Prostate gland (tissue), 2 donors: ENCODE measurements at regions not wholly inside any gene's neighbourhood (a gene's known extent, or its start where the extent isn't known, plus 50 kb on each side); places are given as distances from the start of the nearest gene placed in this dataset.

Experiments used
- DNase-seq: peaks from one replicate; pipeline ENCODE4 v3.0.0-alpha.2; 2019; ENCODE audit warnings: low spot score
- H3K27ac ChIP-seq, 2 donors: fragments of 200-600 bp; sonication (generic); 2 replicates each; pipeline ENCODE4 v1.5.1; 2017 to 2019
- H3K27me3 ChIP-seq: fragments of 200-600 bp; sonication (generic); replicated peaks from 2 replicates; pipeline ENCODE4 v1.5.1; 2019; ENCODE audit not compliant: insufficient read depth
- H3K36me3 ChIP-seq, 2 donors: fragments of 200-600 bp; sonication (generic); 1 replicate in 1 of 2; 2 replicates in 1 of 2; pipeline versions ENCODE4 v1.5.1 to v1.8.1; 2017 to 2019
- H3K4me1 ChIP-seq: fragments of 200-600 bp; sonication (generic); replicated peaks from 2 replicates; pipeline ENCODE4 v1.5.1; 2019
- H3K4me3 ChIP-seq, 2 donors: fragments of 200-600 bp; sonication (generic); 2 replicates each; pipeline ENCODE4 v1.5.1; 2017 to 2019
- H3K9me3 ChIP-seq: fragments of 200-600 bp; sonication (generic); 2 replicates; pipeline ENCODE4 v1.5.1; 2017
- POLR2A ChIP-seq: fragments of 450-650 bp; IDR thresholded peaks from one replicate; pipeline ENCODE4 v1.6.1; 2016; ENCODE audit warnings: antibody characterized with exemption, mild to moderate bottlenecking
- POLR2AphosphoS5 ChIP-seq: sonication (generic); formaldehyde crosslinking; IDR thresholded peaks from one replicate; pipeline ENCODE4 v1.6.1; 2017; ENCODE audit warnings: antibody characterized with exemption
- WGBS: methylation state at CpG from one replicate; pipeline ENCODE4 v1.1.5; 2018; 5-methylcytosine and 5-hydroxymethylcytosine counted together
- intact Hi-C: fragments of 100-400 bp; cut with DNase I; formaldehyde crosslinking; loops from one replicate; pipeline ENCODE4 v1.14.2; 2022
- TF ChIP-seq, protein P1 (sequence below), 4 experiments: fragments of 200-600 bp in 2 of 4; fragments of 450-650 bp in 2 of 4; sonication (generic) in 2 of 4; IDR thresholded peaks; 1 replicate in 3 of 4; 2 replicates in 1 of 4; pipeline ENCODE4 v1.5.1; 2016 to 2019; ENCODE audit warnings: antibody characterized with exemption in 4 of 4, mild to moderate bottlenecking in 2 of 4, moderate library complexity in 2 of 4

- intact Hi-C loops = no loop called here
- no peak overlapping the region for H3K27ac ChIP-seq
- no peaks in the 10 kb centered on the region for H3K36me3 ChIP-seq
- H3K4me3 ChIP-seq = no peak overlapping the region
- H3K27me3 ChIP-seq = no peaks in the 10 kb centered on the region
- no peak for DNase-seq
- no peaks in the 10 kb centered on the region for H3K4me1 ChIP-seq
- no peaks in the 10 kb centered on the region for H3K9me3 ChIP-seq
- TF ChIP-seq, protein P1, sequence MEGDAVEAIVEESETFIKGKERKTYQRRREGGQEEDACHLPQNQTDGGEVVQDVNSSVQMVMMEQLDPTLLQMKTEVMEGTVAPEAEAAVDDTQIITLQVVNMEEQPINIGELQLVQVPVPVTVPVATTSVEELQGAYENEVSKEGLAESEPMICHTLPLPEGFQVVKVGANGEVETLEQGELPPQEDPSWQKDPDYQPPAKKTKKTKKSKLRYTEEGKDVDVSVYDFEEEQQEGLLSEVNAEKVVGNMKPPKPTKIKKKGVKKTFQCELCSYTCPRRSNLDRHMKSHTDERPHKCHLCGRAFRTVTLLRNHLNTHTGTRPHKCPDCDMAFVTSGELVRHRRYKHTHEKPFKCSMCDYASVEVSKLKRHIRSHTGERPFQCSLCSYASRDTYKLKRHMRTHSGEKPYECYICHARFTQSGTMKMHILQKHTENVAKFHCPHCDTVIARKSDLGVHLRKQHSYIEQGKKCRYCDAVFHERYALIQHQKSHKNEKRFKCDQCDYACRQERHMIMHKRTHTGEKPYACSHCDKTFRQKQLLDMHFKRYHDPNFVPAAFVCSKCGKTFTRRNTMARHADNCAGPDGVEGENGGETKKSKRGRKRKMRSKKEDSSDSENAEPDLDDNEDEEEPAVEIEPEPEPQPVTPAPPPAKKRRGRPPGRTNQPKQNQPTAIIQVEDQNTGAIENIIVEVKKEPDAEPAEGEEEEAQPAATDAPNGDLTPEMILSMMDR (IDR thresholded peaks at IDR 0.05) = no peak
- TF ChIP-seq POLR2A = no peak
- no peak for TF ChIP-seq POLR2AphosphoS5
Measured at GRCh38 chr2:146213674-146214073, 1631.2 kb upstream of the ACVR2A start.

DNA sequence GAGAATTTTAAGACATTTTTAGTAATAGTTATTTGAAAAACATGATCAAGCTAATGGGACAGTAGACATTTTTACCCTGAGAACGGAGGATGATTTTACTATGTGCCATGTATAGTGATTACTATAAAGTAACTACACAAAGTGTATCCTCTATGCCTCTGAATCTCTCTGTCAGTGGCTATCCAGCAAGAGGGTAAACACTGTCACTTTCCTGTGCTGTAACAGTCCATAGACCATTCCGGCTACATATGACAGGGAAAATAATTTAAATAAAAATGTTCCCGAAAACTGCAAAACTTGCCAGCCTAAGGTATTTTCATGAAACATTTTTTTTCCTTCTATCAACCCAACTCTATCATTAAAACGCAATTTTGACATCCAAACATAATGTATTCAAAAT lies 1632.2 kb upstream of the ACVR2A start:
- intact Hi-C loops = no loop called here
- TF ChIP-seq, protein P1 (IDR thresholded peaks at IDR 0.05) = no peak
- TF ChIP-seq POLR2AphosphoS5 (no peak), POLR2A (no peak)
- 92% methylated on average over 4 of the region's 4 CpGs for WGBS

DNA sequence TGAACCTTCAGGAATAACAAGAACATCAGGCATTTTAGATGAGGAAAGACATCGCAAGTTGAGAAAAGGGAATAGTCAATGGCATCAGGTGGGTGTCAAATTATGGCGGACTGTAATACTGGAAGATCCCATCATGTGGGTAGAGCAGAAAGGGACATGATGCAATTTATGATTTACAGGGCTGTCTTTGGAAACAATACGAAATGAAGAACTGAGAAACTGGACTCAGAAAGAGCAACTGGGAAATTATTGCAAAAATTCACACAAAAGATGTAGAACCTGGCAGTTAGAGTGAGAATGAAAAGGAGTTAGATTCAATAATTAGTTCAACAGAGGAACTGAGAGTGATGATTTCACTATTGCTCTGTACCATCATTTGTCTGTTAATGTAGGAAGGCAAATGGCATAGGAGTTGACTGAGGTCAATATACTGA lies 1635.0 kb upstream of the ACVR2A start:
- Histone ChIP-seq H3K36me3 (no peaks in the 10 kb centered on the region), H3K9me3 (no peaks in the 10 kb centered on the region), H3K27me3 (no peaks in the 10 kb centered on the region), H3K4me1 (no peaks in the 10 kb centered on the region), H3K4me3 (no peak overlapping the region), H3K27ac (no peak overlapping the region)
- DNase-seq = no peak
- intact Hi-C loops = no loop called here
- TF ChIP-seq, protein P1 (IDR thresholded peaks at IDR 0.05) = no peak
- no peak for TF ChIP-seq POLR2AphosphoS5
- no peak for TF ChIP-seq POLR2A
- 92% methylated on average over 3 of the region's 3 CpGs for WGBS

More for the DNA sequence above, 1632.2 kb upstream of the ACVR2A start:
- Histone ChIP-seq H3K27ac (no peak overlapping the region), H3K4me1 (no peaks in the 10 kb centered on the region), H3K36me3 (no peaks in the 10 kb centered on the region), H3K4me3 (no peak overlapping the region), H3K27me3 (no peaks in the 10 kb centered on the region), H3K9me3 (no peaks in the 10 kb centered on the region)
- no peak for DNase-seq

- WGBS = 70% methylated on average over 3 of the region's 3 CpGs
- TF ChIP-seq, protein P1 (IDR thresholded peaks at IDR 0.05) = no peak
- TF ChIP-seq POLR2A = no peak
- TF ChIP-seq POLR2AphosphoS5 = no peak
- H3K36me3 ChIP-seq = no peaks in the 10 kb centered on the region
- no peak overlapping the region for H3K27ac ChIP-seq
- no peaks in the 10 kb centered on the region for H3K27me3 ChIP-seq
- H3K4me1 ChIP-seq = no peaks in the 10 kb centered on the region
- no peak overlapping the region for H3K4me3 ChIP-seq
- intact Hi-C loops = no loop called here
- no peak for DNase-seq
- H3K9me3 ChIP-seq = no peaks in the 10 kb centered on the region
Measured at GRCh38 chr2:146207901-146208300, 1636.9 kb upstream of the ACVR2A start.

DNA sequence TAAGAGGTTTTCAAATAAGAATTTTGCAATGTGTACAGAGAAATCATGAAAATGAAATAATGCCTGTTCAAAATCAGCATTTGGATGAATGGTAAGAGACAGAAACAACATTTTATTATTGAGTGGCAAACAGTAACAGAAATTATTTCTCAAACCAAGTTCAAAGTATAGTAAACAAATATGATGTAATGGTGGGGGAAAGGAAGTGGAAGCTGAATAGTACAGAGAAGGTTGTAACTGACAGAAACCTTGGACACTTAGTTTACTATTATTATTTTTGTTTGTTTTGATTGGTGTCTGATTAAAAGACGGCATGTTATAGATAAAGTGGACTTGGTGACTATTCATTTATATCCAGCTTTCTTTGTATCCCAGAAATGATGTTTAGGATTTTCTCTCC lies 1637.4 kb upstream of the ACVR2A start:
- TF ChIP-seq POLR2A = no peak
- no peak for TF ChIP-seq POLR2AphosphoS5
- TF ChIP-seq, protein P1 (IDR thresholded peaks at IDR 0.05) = no peak
- intact Hi-C loops = no loop called here
- DNase-seq = no peak
- Histone ChIP-seq H3K27ac (no peak overlapping the region), H3K27me3 (no peaks in the 10 kb centered on the region), H3K4me1 (no peaks in the 10 kb centered on the region), H3K9me3 (no peaks in the 10 kb centered on the region), H3K36me3 (no peaks in the 10 kb centered on the region), H3K4me3 (no peak overlapping the region)
- WGBS = 68% methylated on average over 1 of the region's 1 CpG
